Smooth muscle cell (in vitro differentiated cells): ENCODE measurements at regions not wholly inside any gene's neighbourhood (a gene's known extent, or its start where the extent isn't known, plus 50 kb on each side); places are given as distances from the start of the nearest gene placed in this dataset.

Experiments
- DNase-seq: peaks from one replicate; lab custom pipeline; 2025; ENCODE audit not compliant: unreplicated experiment; lab: John Stamatoyannopoulos, UW
- H2AFZ ChIP-seq: fragments of 200-600 bp; sonication (generic); 2 replicates; pipeline ENCODE4 v1.6.0; 2016; ENCODE audit warnings: antibody characterized with exemption, low read depth, mild to moderate bottlenecking
- H3F3A ChIP-seq: fragments of 200-600 bp; sonication (generic); 2 replicates; pipeline ENCODE4 v1.6.0; 2017; ENCODE audit warnings: antibody characterized with exemption, low read depth
- H3K27ac ChIP-seq: fragments of 200-600 bp; sonication (generic); 2 replicates; pipeline ENCODE4 v1.5.1; 2016; ENCODE audit warnings: low read depth, mild to moderate bottlenecking
- H3K27me3 ChIP-seq: fragments of 200-600 bp; sonication (generic); 2 replicates; pipeline ENCODE4 v1.6.1; 2016; ENCODE audit warnings: low read depth, mild to moderate bottlenecking
- H3K36me3 ChIP-seq: fragments of 200-600 bp; sonication (generic); 2 replicates; pipeline ENCODE4 v1.5.1; 2016; ENCODE audit warnings: low read depth
- H3K4me1 ChIP-seq: fragments of 200-600 bp; sonication (generic); 2 replicates; pipeline ENCODE4 v1.5.1; 2016; ENCODE audit warnings: low read depth
- H3K4me2 ChIP-seq: fragments of 200-600 bp; sonication (generic); 2 replicates; pipeline ENCODE4 v1.6.0; 2016; ENCODE audit warnings: mild to moderate bottlenecking
- H3K4me3 ChIP-seq: fragments of 200-600 bp; sonication (generic); 2 replicates; pipeline ENCODE4 v1.5.1; 2016; ENCODE audit warnings: mild to moderate bottlenecking
- H3K79me2 ChIP-seq: fragments of 200-600 bp; sonication (generic); 2 replicates; pipeline ENCODE4 v1.6.0; 2016; ENCODE audit warnings: low read depth, mild to moderate bottlenecking
- H3K9ac ChIP-seq: fragments of 200-600 bp; sonication (generic); 2 replicates; pipeline ENCODE4 v1.6.0; 2016; ENCODE audit warnings: low read depth
- H3K9me3 ChIP-seq: fragments of 200-600 bp; sonication (generic); replicated peaks from 2 replicates; pipeline ENCODE4 v1.5.1; 2016; ENCODE audit warnings: low read depth
- H4K20me1 ChIP-seq: fragments of 200-600 bp; sonication (generic); 2 replicates; pipeline ENCODE4 v1.6.0; 2016; ENCODE audit warnings: low read depth
- CTCF ChIP-seq: fragments of 200-600 bp; sonication (generic); IDR thresholded peaks from 2 replicates; pipeline ENCODE4 v1.5.1; 2017; ENCODE audit warnings: borderline replicate concordance, mild to moderate bottlenecking, antibody characterized with exemption; ENCODE audit not compliant: insufficient read depth, poor library complexity, severe bottlenecking
- WGBS: methylation state at CpG from one replicate; pipeline ENCODE4 v1.1.7; 2016; ENCODE audit warnings: low lambda C conversion rate; 5-methylcytosine and 5-hydroxymethylcytosine counted together

- Histone ChIP-seq H3K36me3 (no peaks in the 10 kb centered on the region), H2AFZ (no peak overlapping the region), H4K20me1 (no peaks in the 10 kb centered on the region), H3K4me3 (no peak overlapping the region), H3K9ac (no peak overlapping the region), H3K27me3 (no peaks in the 10 kb centered on the region), H3K4me2 (peak overlapping the region; percentile 52), H3K4me1 (no peaks in the 10 kb centered on the region), H3K9me3 (no peaks in the 10 kb centered on the region), H3K27ac (peak overlapping the region; percentile 74), H3K79me2 (no peaks in the 10 kb centered on the region), H3F3A (peaks cover 25% of the 10 kb centered on the region)
- TF ChIP-seq CTCF = no peak
- 53% methylated on average over 4 of the region's 4 CpGs for WGBS
- no peak for DNase-seq
Measured at GRCh38 chr6:72552938-72553337, 68.9 kb upstream of the KCNQ5 start.

- Histone ChIP-seq H3K9me3 (no peaks in the 10 kb centered on the region), H4K20me1 (no peaks in the 10 kb centered on the region), H3K36me3 (no peaks in the 10 kb centered on the region), H3K4me3 (no peak overlapping the region), H3K27ac (peak overlapping the region; percentile 74), H3K79me2 (no peaks in the 10 kb centered on the region), H3K4me2 (peak overlapping the region; percentile 52), H3K27me3 (no peaks in the 10 kb centered on the region), H3K9ac (peak overlapping the region; percentile 14), H2AFZ (no peak overlapping the region), H3F3A (peaks cover 25% of the 10 kb centered on the region), H3K4me1 (no peaks in the 10 kb centered on the region)
- DNase-seq = no peak
- WGBS = 33% methylated on average over 7 of the region's 7 CpGs
- no peak for TF ChIP-seq CTCF
Measured at GRCh38 chr6:72553531-72554511, 68.0 kb upstream of the KCNQ5 start.

- no peak for DNase-seq
- H3K4me2 ChIP-seq = peak overlapping the region; percentile 52
- H3K36me3 ChIP-seq = no peaks in the 10 kb centered on the region
- no peaks in the 10 kb centered on the region for H3K79me2 ChIP-seq
- no peak for TF ChIP-seq CTCF
- H3K9ac ChIP-seq = peak overlapping the region; percentile 14
- no peaks in the 10 kb centered on the region for H3K4me1 ChIP-seq
- H3K9me3 ChIP-seq = no peaks in the 10 kb centered on the region
- H3K4me3 ChIP-seq = no peak overlapping the region
- H2AFZ ChIP-seq = no peak overlapping the region
- H4K20me1 ChIP-seq = no peaks in the 10 kb centered on the region
- WGBS = 57% methylated on average over 4 of the region's 4 CpGs
- H3K27me3 ChIP-seq = no peaks in the 10 kb centered on the region
- H3K27ac ChIP-seq = peak overlapping the region; percentile 74
- peaks cover 25% of the 10 kb centered on the region for H3F3A ChIP-seq
Measured at GRCh38 chr6:72554761-72555221, 67.1 kb upstream of the KCNQ5 start.
